BJ (cell line): ENCODE measurements at regions not wholly inside any gene's neighbourhood (a gene's known extent, or its start where the extent isn't known, plus 50 kb on each side); places are given as distances from the start of the nearest gene placed in this dataset.
"Not testable (repeated sequence)": the region's sequence is repeated elsewhere in the genome, so short reads cannot be mapped to it uniquely, and the experiment has no call there.

Experiments
- CTCF ChIA-PET: fragments of 350-600 bp; formaldehyde crosslinking; extraction: SDS; loops from one replicate; lab custom pipeline; 2021; ENCODE audit warnings: antibody characterized with exemption, inconsistent platforms; lab: Yijun Ruan, JAX
- POLR2A ChIA-PET: fragments of 300-600 bp; sonication (Branson Sonifier 250); formaldehyde crosslinking; extraction: SDS; loops from one replicate; lab custom pipeline; 2021; ENCODE audit warnings: antibody characterized with exemption; lab: Charles Lee
- DNase-seq: peaks from one replicate; pipeline ENCODE4 v3.0.0-alpha.2; 2011; ENCODE audit warnings: low read depth
- H3K27me3 ChIP-seq: 2 replicates; pipeline ENCODE4 v1.6.0; 2011; ENCODE audit warnings: low read length; ENCODE audit not compliant: control insufficient read depth, insufficient read depth
- H3K36me3 ChIP-seq: 2 replicates; pipeline ENCODE4 v1.5.1; 2011; ENCODE audit warnings: low read length; ENCODE audit not compliant: control insufficient read depth, insufficient read depth
- H3K4me3 ChIP-seq: 2 replicates; pipeline ENCODE4 v1.5.1; 2011; ENCODE audit warnings: low read depth, mild to moderate bottlenecking, control low read depth, low read length
- TF ChIP-seq, protein P1 (sequence below): IDR thresholded peaks from 2 replicates; pipeline ENCODE4 v1.5.1; 2011; ENCODE audit warnings: low read depth, mild to moderate bottlenecking, control low read depth, inconsistent platforms, low read length, moderate library complexity; ENCODE audit not compliant: insufficient read depth

DNA sequence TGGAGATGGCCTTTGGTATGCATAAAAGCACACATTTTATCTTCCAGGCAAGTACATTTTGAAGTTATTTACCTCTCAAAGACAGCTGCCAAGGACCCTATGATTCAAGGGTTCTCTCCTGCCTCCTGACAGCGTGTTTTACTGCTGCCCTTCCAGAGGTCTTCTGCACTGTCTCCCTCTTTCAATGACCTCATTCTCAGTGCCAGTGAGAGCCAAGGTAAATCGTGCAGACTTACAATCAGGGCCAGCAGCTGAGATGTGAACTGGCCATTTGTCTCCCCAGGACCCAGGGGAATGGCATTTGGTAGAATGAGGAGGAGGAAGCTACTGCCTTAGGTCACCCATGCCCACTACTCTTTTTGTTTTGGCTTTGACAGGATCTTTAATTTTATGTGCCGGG lies 84.2 kb upstream of the FGGY start:
- POLR2A ChIA-PET, result no interaction called here
- Histone ChIP-seq H3K27me3 (no peaks in the 10 kb centered on the region), H3K4me3 (no peak overlapping the region), H3K36me3 (no peaks in the 10 kb centered on the region)
- CTCF ChIA-PET, result interaction anchor here (1.1 kb wide), 1 partner anchor 11 kb away, joined by 3 read pairs; no protein-coding TSS in a partner anchor
- no peak for DNase-seq
- TF ChIP-seq, protein P1, sequence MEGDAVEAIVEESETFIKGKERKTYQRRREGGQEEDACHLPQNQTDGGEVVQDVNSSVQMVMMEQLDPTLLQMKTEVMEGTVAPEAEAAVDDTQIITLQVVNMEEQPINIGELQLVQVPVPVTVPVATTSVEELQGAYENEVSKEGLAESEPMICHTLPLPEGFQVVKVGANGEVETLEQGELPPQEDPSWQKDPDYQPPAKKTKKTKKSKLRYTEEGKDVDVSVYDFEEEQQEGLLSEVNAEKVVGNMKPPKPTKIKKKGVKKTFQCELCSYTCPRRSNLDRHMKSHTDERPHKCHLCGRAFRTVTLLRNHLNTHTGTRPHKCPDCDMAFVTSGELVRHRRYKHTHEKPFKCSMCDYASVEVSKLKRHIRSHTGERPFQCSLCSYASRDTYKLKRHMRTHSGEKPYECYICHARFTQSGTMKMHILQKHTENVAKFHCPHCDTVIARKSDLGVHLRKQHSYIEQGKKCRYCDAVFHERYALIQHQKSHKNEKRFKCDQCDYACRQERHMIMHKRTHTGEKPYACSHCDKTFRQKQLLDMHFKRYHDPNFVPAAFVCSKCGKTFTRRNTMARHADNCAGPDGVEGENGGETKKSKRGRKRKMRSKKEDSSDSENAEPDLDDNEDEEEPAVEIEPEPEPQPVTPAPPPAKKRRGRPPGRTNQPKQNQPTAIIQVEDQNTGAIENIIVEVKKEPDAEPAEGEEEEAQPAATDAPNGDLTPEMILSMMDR, result no peak

DNA sequence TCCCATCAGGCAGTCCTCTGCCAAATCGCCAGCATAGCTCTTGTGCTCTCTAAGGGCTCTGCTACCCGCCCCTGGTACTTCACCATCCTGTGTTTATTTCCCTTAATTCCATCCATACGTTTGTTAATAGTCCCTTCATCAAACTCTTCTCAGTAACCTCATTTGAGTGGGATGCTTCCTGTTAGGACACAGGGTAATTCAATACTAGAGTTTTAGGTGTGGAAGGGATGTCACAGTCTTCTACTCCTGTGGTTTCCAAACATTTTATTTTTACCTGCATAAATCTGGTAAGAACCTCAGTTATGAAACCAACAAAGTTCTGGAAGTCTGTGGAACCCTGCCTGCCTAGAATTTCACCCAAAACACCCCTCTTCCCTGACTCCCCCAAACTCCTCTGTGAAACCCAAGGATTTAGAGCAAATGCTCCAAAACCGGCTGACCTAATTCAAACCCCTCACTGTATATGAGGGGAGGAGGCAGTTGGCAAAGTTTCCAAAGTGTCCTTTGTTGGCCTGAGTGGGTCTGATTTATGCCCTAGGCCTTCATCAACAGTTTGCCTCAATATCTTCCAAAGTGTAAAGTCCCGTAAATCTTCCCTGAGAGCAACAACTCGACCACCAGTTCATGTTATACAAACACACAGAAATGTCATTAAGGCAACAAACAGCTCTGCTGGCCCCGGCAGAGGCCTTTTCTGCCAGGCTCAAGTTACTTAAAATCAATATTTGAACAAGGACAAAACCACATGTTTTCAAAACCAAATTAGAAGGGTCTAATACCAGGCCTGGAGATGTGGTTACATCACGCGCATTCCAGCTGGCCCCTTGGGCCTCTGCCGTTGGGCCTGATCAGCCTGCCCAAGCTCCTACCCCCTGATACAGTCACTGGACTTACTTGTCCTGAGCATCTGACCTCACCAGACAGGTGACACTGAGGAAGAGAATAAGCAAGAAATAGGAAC lies 82.4 kb upstream of the FGGY start:
- TF ChIP-seq, protein P1, result no peak
- no peak overlapping the region for H3K4me3 ChIP-seq
- POLR2A ChIA-PET, result no interaction called here
- H3K27me3 ChIP-seq, result no peaks in the 10 kb centered on the region
- CTCF ChIA-PET, result no interaction called here
- no peaks in the 10 kb centered on the region for H3K36me3 ChIP-seq
- no peak for DNase-seq

DNA sequence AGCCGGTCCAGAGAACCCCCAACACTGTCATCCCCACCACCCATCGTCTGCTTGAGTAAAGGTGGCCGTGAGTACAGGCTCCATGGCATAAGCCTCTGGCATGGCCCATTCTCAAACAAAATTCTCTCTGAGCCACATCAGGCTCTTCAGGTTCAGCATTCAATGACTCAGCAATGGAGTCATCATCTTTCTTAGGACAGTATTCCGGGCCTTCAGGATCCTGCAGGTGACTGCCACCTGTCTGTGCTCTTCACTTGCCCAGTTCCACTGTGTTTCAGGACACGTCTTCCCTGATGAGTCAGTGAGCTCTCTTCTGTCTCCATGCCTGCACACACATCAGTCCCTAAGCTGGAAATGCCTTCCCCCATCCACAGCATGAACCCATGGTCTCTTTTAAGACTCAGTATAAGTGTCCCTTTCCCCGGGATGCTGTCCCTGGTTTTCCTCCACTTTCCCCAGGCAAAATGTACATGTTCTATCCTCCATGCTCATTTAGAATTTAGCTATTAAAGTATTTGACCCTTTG lies 81.1 kb upstream of the FGGY start:
- no peak for DNase-seq
- no peaks in the 10 kb centered on the region for H3K36me3 ChIP-seq
- ChIA-PET CTCF (no interaction called here), POLR2A (no interaction called here)
- H3K27me3 ChIP-seq, result no peaks in the 10 kb centered on the region
- H3K4me3 ChIP-seq, result no peak overlapping the region
- TF ChIP-seq, protein P1, result no peak

DNA sequence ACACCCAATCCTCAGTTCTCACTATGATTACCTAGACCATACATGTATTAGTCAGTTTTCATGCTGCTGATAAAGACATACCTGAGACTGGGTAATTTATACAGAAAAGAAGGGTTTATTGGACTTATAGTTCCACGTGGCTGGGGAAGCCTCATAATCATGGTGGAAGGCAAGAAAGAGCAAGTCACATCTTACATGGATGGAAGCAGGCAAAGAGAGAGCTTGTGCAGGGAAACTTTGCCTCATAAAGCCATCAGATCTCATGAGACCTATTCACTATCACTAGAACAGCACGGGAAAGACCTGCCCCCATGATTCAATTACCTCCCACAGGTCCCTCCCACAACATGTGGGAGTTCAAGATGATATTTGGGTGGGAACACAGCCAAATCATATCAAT lies 79.5 kb upstream of the FGGY start:
- H3K4me3 ChIP-seq, H3K27me3 ChIP-seq, POLR2A ChIA-PET, CTCF ChIA-PET, H3K36me3 ChIP-seq, DNase-seq: not testable (repeated sequence)

DNA sequence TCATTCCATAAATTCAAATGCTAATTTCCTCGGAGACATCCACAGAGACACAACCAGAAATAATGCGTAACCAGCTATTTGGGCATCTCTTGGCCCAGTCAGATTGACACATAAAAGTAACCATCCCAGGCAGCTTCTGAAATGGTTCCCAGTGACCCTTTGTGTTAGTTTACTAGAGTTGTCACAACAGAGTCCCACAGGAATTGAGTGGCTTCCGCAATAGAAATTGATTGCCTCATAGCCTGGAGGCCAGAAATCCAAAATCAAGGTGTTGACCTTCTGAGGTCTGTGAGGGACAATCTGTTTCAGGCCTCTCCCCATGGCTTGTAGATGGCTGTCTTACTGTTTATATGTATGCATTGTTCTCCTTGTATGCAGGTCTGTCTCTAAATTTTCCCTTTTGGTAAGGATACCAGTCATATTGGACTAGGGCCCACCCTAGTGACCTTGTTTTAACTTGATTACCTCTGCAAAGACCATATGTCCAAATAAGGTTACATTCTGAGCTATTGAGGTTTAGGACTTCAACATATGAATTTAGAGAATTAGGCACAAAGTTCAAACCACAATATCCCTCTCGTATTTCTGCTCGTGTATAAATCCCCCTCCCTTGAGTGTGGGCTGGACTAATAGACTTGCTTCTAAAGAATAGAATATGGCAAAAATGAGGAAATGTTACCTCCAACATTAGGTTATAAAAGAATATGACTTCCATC lies 78.2 kb upstream of the FGGY start:
- no peak for DNase-seq
- POLR2A ChIA-PET, result no interaction called here
- TF ChIP-seq, protein P1, result no peak
- CTCF ChIA-PET, result interaction anchor here (1.1 kb wide), 1 partner anchor 16 kb away, joined by 3 read pairs; no protein-coding TSS in a partner anchor
- no peak overlapping the region for H3K4me3 ChIP-seq
- no peaks in the 10 kb centered on the region for H3K36me3 ChIP-seq
- no peaks in the 10 kb centered on the region for H3K27me3 ChIP-seq
